ENCODE measurements at regions not wholly inside any gene's neighbourhood (a gene's known extent, or its start where the extent isn't known, plus 50 kb on each side); places are given as distances from the start of the nearest gene placed in this dataset.
"Not testable (repeated sequence)": the region's sequence is repeated elsewhere in the genome, so short reads cannot be mapped to it uniquely, and the experiment has no call there.

DNA sequence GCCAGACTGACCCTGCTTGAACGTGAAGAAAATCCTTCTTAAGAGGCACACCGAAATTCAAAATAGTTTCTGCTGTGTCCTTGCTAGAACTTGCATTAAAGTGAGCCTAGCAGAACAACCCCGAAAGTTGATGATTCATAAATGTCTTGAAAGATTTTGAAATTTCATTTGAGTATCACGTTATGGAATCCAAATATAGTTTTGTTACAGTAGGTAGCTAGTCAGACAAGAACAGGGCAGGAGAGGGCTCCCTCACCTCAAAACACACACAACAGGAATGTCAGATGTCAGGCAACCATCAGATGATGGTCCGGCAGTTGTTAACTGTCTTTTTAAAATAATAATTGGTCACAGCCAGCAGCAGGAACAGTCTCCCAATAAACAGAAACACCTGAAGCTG is 259.6 kb upstream of the GNPDA2 start:
- Histone ChIP-seq H3K9ac (ENCODE audit: insufficient read length) (no peak overlapping the region), H3K27ac (no peak overlapping the region), H3K9me3 (ENCODE audit: low read depth, low read length) (no peaks in the 10 kb centered on the region), H3K36me3 (ENCODE audit: insufficient read depth, low read length) (no peaks in the 10 kb centered on the region), H3K4me3 (no peak overlapping the region)
- no peak for DNase-seq (ENCODE audit: low read depth, low spot score)
- TF ChIP-seq EZH2 (IDR thresholded peaks at IDR 0.05) (no peak), POLR2AphosphoS5 (IDR thresholded peaks at IDR 0.05; ENCODE audit: borderline replicate concordance, low read depth, low read length) (no peak), FOXP2 (optimal IDR thresholded peaks at IDR 0.05; ENCODE audit: control extremely low read depth, extremely low read length, insufficient read depth) (no peak)

DNA sequence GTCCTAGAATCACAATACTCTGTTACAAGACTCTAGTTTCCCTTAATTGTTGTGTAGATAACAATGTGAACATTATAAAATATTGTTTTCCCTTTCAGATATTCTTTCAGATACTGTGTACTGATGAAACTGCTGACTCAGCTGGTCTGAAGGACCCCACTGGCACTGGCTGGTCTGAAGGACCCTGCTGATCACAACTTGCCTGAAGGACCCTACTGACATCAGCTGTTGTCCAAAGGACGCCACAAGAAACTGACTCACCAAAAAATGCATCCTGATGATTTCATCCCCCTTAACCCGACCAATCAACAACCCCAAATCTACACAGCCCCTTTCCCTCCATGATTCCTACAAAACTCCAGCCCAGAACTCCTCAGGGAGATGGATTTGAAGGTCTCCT is 258.8 kb upstream of the GNPDA2 start:
- no peak overlapping the region for H3K4me3 ChIP-seq
- no peaks in the 10 kb centered on the region for H3K36me3 ChIP-seq (ENCODE audit: insufficient read depth, low read length)
- H3K9ac ChIP-seq (ENCODE audit: insufficient read length) = no peak overlapping the region
- H3K27ac ChIP-seq = no peak overlapping the region
- no peak for TF ChIP-seq POLR2AphosphoS5 (IDR thresholded peaks at IDR 0.05; ENCODE audit: borderline replicate concordance, low read depth, low read length)
- TF ChIP-seq FOXP2 (optimal IDR thresholded peaks at IDR 0.05; ENCODE audit: control extremely low read depth, extremely low read length, insufficient read depth) = no peak
- no peak for TF ChIP-seq EZH2 (IDR thresholded peaks at IDR 0.05)
- H3K9me3 ChIP-seq (ENCODE audit: low read depth, low read length) = no peaks in the 10 kb centered on the region
- no peak for DNase-seq (ENCODE audit: low read depth, low spot score)

DNA sequence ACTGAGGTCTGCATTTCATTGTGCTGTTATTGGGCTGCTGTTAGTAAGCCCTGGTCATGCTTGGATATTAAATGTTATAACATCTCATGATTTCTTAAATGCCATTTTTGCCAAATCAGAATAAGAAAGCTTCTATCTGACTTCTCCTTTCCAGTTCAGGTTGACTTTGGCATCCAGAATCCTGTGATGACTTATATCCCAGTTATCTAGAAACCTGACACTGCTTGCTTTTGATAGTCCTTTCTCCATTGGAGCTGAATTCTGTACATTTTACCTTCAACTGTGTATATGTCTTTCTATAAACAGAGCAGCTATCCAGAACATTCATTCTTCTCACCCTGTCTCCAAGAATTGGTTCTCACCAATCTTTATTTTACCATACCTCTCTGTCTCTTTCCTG is 257.7 kb upstream of the GNPDA2 start:
- Histone ChIP-seq H3K27ac (no peak overlapping the region), H3K4me3 (no peak overlapping the region), H3K9me3 (ENCODE audit: low read depth, low read length) (no peaks in the 10 kb centered on the region), H3K36me3 (ENCODE audit: insufficient read depth, low read length) (no peaks in the 10 kb centered on the region), H3K9ac (ENCODE audit: insufficient read length) (no peak overlapping the region)
- TF ChIP-seq FOXP2 (optimal IDR thresholded peaks at IDR 0.05; ENCODE audit: control extremely low read depth, extremely low read length, insufficient read depth) = no peak
- TF ChIP-seq EZH2 (IDR thresholded peaks at IDR 0.05) = no peak
- no peak for TF ChIP-seq POLR2AphosphoS5 (IDR thresholded peaks at IDR 0.05; ENCODE audit: borderline replicate concordance, low read depth, low read length)
- no peak for DNase-seq (ENCODE audit: low read depth, low spot score)

DNA sequence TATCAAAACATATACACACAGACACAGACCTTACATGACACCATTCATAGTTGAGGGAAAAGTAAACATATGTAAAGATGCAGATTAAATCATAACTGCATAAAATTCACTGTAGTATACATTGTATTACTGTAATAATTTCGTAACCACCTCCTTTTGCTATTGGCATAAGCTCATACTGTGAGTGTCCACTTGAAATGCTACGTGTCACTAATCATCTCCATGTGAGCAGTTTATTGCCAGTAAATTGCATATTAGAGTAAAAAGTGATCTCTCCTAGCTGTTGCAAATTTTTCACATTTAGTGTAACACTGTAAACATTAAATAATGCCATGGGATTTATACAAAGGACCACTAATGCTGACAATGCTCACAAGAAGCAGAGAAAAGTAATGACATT is 256.7 kb upstream of the GNPDA2 start:
- Histone ChIP-seq H3K4me3 (no peak overlapping the region), H3K27ac (no peak overlapping the region), H3K36me3 (ENCODE audit: insufficient read depth, low read length) (no peaks in the 10 kb centered on the region), H3K9ac (ENCODE audit: insufficient read length) (no peak overlapping the region), H3K9me3 (ENCODE audit: low read depth, low read length) (no peaks in the 10 kb centered on the region)
- DNase-seq (ENCODE audit: low read depth, low spot score) = no peak
- TF ChIP-seq FOXP2 (optimal IDR thresholded peaks at IDR 0.05; ENCODE audit: control extremely low read depth, extremely low read length, insufficient read depth) = no peak
- no peak for TF ChIP-seq POLR2AphosphoS5 (IDR thresholded peaks at IDR 0.05; ENCODE audit: borderline replicate concordance, low read depth, low read length)
- TF ChIP-seq EZH2 (IDR thresholded peaks at IDR 0.05) = no peak

DNA sequence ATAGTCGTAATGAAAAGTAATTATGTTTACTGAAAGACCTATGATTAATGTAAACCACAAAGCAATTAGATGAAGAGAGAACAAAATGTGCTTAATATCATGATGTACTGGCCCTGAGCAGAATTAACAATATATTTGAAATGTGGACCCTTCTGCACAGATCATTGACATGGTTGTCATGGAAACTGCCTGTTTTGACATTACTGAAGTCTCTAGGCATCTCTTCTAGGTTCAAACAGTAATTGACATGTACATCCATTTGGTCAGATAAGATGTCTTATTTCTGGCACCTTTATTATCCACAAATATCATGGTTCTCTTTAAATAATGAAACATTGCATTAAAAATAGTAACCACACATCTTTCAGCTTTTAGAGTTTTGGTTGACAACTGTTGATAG is 251.7 kb upstream of the GNPDA2 start:
- Histone ChIP-seq H3K4me3 (no peak overlapping the region), H3K9ac (ENCODE audit: insufficient read length) (no peak overlapping the region), H3K27ac (no peak overlapping the region), H3K36me3 (ENCODE audit: insufficient read depth, low read length) (no peaks in the 10 kb centered on the region), H3K9me3 (ENCODE audit: low read depth, low read length) (no peaks in the 10 kb centered on the region)
- TF ChIP-seq FOXP2 (optimal IDR thresholded peaks at IDR 0.05; ENCODE audit: control extremely low read depth, extremely low read length, insufficient read depth) = no peak
- TF ChIP-seq EZH2 (IDR thresholded peaks at IDR 0.05) = no peak
- TF ChIP-seq POLR2AphosphoS5 (IDR thresholded peaks at IDR 0.05; ENCODE audit: borderline replicate concordance, low read depth, low read length) = no peak
- no peak for DNase-seq (ENCODE audit: low read depth, low spot score)

DNA sequence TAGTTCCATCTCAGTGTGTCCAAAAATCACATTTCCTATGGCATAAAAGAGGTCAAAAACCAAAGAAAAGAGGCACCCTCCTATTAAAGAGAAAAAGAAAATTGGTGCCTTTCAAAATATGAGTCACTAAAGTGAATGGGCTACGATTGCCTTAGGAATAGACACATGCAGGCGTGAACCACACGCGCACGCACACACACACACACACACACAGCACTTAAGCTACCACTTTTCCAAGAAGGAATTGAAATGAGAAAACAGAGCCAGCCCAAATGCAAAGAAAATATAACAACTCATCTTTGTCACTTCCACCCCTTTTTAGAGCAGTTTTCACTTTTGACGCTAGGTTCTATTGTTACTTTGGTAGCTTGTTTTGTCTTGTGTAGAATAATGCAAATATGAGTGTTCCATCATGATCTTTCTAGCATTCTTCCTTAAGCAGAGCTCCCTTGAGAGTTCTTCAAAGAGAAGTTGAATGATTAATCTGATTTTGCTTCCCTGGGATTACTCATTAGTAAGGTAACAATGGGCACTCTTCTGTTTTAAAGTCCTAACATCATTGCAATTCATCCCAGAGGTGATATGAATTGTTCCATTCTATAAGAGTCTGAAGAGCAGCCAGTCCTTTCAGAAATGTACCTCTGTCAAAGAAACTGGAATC is 239.2 kb upstream of the GNPDA2 start:
- Histone ChIP-seq H3K9me3 (ENCODE audit: low read depth, low read length) (no peaks in the 10 kb centered on the region), H3K9ac (ENCODE audit: insufficient read length) (no peak overlapping the region), H3K36me3 (ENCODE audit: insufficient read depth, low read length) (no peaks in the 10 kb centered on the region), H3K27ac (no peak overlapping the region), H3K4me3 (no peak overlapping the region)
- no peak for DNase-seq (ENCODE audit: low read depth, low spot score)
- TF ChIP-seq POLR2AphosphoS5 (IDR thresholded peaks at IDR 0.05; ENCODE audit: borderline replicate concordance, low read depth, low read length) (no peak), EZH2 (IDR thresholded peaks at IDR 0.05) (no peak), FOXP2 (optimal IDR thresholded peaks at IDR 0.05; ENCODE audit: control extremely low read depth, extremely low read length, insufficient read depth) (no peak)

DNA sequence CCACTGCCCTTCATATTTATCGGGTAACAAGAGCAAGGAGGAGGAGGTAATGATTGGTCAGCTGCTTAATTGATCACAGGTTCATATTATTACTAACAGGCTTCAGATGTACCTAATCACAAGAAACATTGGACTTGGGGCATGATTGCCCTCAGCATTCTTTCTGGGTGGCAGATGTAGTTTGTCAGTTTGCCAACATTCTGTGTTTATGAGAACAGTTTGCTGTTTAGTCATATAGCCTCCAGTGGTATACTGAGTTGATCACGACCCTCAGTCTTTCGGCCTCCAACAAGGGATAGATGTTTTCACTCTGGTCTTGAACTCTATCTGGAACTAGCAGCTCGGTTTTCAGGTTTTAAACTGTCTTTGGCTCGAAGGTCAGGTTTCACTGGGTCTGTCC is 237.7 kb upstream of the GNPDA2 start:
- not testable (repeated sequence) for H3K27ac ChIP-seq; H3K4me3 ChIP-seq; H3K9ac ChIP-seq (ENCODE audit: insufficient read length); DNase-seq (ENCODE audit: low read depth, low spot score); H3K9me3 ChIP-seq (ENCODE audit: low read depth, low read length); H3K36me3 ChIP-seq (ENCODE audit: insufficient read depth, low read length)

DNA sequence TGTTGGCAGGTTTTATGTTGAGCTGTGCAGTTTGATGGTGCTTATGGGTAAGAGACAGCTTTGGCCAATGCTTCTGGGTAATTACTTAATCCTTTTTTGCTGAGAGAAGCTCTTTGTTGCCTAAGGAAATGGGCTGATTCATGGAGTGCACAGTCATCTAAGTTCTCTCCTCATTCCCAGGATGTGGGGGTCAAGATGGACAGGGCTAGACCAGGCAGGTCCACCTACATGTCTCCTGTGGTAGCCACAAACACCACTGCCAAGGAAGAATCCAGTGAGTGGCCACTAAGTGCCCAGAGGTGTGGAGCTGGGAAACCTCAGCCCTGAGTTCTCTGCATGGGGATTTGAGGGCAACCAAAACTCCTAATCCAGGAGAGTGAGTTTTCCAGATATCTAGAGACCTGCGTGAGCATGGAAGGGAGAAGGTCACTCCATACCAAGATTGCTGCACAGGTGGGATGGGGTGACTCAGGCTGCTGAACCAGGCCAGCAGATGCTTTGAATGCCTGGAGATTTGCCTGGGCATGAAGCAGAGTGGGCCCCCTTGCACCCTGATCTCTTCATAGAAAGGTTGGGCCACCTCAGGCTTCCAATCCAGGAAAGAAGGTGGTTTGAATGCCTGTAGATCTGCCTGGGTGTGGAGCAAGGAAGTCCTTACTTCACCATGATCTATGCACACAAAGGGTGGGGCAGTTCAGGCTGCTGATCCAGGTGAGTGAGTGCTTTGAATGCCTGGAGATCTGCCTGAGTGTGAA is 234.8 kb upstream of the GNPDA2 start:
- Histone ChIP-seq H3K9ac (ENCODE audit: insufficient read length) (no peak overlapping the region), H3K9me3 (ENCODE audit: low read depth, low read length) (no peaks in the 10 kb centered on the region), H3K27ac (no peak overlapping the region), H3K36me3 (ENCODE audit: insufficient read depth, low read length) (no peaks in the 10 kb centered on the region), H3K4me3 (no peak overlapping the region)
- TF ChIP-seq POLR2AphosphoS5 (IDR thresholded peaks at IDR 0.05; ENCODE audit: borderline replicate concordance, low read depth, low read length) = no peak
- TF ChIP-seq FOXP2 (optimal IDR thresholded peaks at IDR 0.05; ENCODE audit: control extremely low read depth, extremely low read length, insufficient read depth) = no peak
- TF ChIP-seq EZH2 (IDR thresholded peaks at IDR 0.05) = no peak
- no peak for DNase-seq (ENCODE audit: low read depth, low spot score)

DNA sequence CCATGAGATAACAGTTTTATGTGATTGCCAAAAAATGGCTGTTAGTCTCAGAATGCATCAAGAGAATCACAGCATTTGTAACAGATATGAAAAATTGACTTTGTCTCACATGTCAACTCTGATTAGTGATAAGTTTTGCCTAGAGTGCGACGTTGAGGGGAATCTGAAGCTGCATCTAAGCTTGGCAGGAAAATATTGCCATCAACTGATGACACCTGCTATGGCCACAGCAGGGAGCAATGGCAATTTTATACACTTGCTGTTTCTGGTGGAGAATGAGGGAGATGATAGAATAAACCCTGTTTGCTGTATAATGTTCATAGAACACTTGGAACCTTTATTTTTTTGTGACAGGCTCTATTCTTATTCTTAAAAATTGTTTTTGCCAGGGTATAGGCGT is 205.4 kb upstream of the GNPDA2 start:
- DNase-seq (ENCODE audit: low read depth, low spot score) = no peak
- no peak for TF ChIP-seq POLR2AphosphoS5 (IDR thresholded peaks at IDR 0.05; ENCODE audit: borderline replicate concordance, low read depth, low read length)
- TF ChIP-seq EZH2 (IDR thresholded peaks at IDR 0.05) = no peak
- no peak for TF ChIP-seq FOXP2 (optimal IDR thresholded peaks at IDR 0.05; ENCODE audit: control extremely low read depth, extremely low read length, insufficient read depth)

More for the DNA sequence above, 205.4 kb upstream of the GNPDA2 start:
- Histone ChIP-seq H3K4me3 (no peak overlapping the region), H3K9ac (ENCODE audit: insufficient read length) (no peak overlapping the region), H3K27ac (no peak overlapping the region), H3K36me3 (ENCODE audit: insufficient read depth, low read length) (no peaks in the 10 kb centered on the region), H3K9me3 (ENCODE audit: low read depth, low read length) (no peaks in the 10 kb centered on the region)
